Myocyte (in vitro differentiated cells): ENCODE measurements at regions not wholly inside any gene's neighbourhood (a gene's known extent, or its start where the extent isn't known, plus 50 kb on each side); places are given as distances from the start of the nearest gene placed in this dataset.
"Not testable (repeated sequence)": the region's sequence is repeated elsewhere in the genome, so short reads cannot be mapped to it uniquely, and the experiment has no call there.

Experiments
- DNase-seq: peaks from one replicate; pipeline ENCODE4 v3.0.0-alpha.2; 2012; ENCODE audit warnings: low read depth

DNA sequence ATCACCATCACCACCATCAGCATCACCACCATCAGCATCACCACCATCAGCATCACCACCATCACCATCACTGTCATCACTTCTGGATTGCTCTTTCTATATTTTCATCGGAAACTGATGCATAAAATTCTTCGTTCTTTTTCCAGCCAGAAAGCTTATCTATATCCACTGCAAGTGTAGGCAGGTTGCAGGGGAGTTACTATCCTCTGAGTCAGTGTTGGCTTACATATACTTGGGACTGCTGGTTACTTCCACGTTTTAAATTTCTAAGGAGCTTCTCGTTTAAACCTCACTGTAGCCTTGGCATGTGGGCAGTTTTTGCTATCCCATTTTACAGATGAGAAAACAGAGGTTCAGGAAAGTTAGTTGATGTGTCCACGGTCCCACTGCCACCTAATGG, 66.1 kb downstream of the FOXL3 start:
- no peak for DNase-seq

DNA sequence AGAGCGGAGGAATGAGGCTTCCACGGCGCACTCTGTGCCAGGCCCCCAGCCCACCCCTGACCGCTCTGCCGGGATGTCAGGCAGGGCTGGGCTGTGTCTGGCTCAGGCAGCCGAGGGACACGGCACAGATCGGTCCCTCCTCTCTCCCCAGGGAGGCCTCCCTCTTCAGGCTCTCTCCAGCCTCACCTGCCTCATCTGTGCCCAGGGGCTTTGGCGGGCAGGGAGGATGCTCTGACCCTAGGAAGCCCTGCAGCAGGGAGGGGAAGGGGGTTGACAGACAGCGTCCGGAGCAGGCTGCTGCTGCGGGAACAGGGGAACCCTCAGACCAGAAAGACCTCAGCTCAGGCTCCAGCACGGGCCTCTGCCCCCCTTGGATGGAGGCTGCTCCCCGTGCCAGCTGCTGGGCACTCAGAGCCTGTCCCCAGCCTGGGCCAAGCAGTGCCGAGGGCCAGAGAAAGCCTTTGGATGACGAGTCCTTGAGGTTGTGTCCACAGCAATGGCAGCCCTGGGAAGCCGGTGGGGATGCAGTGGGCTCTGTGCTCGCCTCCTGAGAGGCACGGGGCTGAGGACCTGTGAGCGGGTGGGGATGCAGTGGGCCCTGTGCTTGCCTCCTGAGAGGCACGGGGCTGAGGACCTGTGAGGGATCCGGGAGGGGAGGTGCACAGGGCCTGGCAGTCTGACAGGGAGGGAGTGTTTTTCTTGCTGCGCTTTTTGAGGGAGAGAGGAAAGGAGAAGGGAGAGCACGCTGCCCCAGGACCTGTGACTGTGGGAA, 66.9 kb downstream of the FOXL3 start:
- no peak for DNase-seq

DNA sequence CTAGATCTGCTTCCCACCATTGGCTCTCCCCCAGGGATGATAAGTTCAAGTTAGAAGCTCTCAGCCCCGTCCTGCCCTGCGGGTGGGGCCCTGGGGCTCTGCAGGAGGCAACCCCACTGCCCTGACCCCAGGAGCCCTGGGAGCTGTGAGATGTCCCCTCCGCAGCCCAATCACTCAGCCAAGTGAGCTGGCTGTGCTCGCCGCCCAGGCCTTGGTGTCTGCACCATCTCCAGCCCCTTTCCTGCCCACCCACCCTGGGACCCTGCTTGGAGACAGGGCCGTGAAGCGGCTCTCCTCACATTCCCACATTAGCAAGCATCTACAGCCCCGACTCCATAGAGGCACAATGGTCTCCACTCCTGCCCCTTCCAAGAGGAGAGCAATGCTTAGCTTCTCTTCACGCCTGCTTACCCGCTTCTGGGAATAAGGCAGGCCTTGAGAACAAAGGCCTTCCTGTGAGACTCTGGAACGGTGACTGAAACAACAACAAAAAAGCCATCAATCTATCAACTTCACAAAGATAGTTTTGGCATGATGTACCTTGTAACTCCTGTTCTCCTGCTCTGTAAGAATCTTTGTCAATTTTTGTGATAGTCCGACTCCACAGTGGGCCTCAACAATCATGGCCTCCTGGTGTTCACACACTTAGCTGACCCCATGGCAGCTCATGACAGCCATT, 67.7 kb downstream of the FOXL3 start:
- DNase-seq, result no peak

DNA sequence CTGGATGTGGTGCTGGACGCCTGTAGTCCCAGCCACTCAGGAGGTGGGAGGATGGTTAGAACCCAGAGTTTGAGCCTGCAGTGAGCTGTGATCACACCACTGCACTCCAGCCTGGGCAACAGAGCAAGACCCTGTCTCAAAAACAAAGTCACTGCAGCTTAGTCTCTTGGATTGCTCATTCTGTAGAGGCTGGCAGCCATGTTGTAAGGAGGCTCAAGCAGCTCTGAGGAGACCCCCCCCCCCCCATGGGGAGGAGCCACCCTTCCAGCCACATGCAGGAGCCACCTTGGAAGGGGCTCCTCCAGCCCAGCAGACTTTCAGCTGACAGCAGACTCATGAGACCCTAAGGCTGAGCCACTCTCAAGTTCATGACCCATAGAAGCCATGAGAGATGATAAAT, 68.4 kb downstream of the FOXL3 start:
- DNase-seq, result no peak

DNA sequence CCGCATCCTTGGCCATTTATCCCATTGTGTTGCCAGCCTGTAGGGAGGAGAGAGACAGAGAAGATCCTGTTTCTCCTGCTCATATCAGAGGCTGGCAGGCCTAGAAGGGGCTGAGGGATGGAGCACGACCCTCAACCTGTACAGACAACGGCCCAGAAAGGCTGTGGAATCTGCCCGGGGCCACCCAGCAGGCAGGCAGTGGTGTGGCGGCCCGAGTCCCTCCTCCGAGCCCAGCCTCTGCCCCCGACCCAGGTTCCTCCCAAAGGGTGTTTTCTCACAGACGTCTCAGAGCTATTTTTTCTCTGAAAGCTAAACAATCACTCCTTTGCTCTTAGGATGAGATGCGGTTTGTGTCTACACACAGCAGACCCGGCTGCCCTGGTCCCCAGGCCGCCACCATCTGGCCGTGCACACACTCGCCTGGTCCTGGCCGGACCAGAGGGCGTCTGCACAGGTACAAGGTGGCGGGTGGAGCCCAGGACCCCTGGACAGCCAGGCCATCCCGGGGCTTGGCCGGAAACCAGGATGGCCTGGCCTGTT, 69.3 kb downstream of the FOXL3 start:
- DNase-seq, result no peak

DNA sequence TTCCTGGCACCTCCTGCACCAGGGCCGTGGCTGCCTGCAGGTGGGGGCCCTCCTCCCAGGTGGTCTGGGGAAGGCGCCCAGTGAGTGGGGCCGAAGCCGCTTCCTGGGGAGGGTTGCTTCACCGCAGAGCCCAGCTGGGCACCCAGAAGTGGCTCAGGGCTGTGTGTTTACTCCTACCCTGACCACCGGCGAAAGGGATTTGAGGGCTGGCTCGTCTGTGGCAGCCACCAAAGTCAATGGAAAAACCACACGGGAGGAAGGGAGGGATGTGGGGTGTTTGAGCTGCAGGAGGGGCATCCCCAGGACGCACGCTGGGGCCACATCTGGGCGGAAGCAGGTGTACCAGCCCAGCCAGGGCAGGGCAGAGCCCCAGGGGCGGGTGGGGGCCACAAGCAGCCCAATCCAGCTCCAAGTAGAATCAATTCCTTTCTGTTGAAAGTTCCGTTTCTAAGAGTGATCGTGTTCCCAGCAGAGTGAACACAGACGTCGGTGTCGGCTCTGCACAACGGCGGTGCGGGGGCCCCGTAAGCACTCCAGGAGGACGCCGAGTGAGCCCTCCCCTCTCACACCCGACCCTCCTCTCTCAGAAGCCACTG, 69.9 kb downstream of the FOXL3 start:
- DNase-seq, result no peak

DNA sequence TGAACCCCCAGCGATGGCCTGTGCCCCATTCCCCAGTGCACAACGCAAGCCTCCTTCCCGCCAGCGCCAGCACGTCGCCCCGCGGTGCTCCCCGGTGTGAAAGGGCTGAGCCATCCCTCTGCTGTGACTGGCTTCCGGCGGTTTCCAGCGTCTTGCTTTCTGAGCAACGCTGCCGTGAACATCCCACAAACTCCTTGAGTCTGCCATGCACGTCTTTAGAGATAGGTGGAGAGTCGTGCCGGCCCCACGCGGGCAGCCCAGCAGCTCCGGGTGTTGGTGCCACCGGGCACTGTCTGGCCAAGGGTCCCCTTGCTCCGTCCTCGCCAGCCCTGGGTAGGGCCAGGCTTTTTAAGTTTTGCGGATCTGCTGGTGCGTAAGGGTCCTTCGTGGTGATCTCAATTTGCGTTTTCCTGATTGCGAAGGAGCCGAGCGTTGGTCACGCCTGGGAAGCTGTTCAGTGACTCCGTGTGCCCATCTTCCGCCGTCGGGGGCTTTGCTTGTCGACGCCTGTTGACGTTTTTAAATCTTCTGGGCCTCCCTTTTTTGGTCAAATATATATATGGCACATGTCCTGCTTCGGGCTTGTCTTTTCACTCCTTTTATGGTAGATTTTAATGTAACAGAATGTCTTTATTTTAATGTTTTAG, 70.6 kb downstream of the FOXL3 start:
- no peak for DNase-seq

DNA sequence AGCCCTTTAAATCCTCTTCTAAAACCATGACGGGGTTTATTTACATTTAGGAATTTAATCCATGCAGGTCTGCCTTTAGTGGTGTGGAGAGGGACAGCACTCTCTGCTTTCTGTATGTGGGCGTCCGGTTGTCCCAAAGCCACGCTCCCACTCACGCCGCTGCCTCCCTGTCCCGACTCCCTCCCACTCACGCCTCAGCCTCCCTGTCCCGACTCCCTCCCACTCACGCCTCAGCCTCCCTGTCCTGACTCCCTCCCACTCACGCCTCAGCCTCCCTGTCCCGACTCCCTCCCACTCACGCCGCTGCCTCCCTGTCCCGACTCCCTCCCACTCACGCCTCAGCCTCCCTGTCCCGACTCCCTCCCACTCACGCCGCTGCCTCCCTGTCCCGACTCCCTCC, 71.2 kb downstream of the FOXL3 start:
- not testable (repeated sequence) for DNase-seq

DNA sequence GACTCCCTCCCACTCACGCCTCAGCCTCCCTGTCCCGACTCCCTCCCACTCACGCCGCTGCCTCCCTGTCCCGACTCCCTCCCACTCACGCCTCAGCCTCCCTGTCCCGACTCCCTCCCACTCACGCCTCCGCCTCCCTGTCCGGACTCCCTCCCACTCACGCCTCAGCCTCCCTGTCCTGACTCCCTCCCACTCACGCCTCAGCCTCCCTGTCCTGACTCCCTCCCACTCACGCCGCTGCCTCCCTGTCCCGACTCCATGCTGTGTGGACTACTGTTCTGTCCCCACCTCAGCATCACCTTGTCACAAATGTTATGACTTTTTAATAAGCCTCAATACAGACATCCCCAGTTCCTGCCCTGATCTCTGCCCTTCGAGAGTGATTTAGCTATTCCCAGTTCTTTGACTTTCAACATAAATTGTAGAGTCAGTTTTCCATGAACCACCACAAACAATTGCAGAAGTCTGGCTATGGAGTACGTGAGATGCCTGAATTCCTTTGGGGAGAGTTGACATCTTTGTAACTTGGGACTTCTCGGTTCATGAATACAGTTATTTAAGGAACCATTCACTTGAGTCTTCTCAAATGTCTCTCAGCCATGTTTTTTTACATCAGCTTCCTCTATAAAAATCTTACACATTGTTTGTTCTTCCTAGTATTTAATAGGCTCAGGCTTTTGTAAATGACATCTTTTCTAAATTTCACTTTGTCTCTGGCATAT, 71.9 kb downstream of the FOXL3 start:
- DNase-seq, result no peak

DNA sequence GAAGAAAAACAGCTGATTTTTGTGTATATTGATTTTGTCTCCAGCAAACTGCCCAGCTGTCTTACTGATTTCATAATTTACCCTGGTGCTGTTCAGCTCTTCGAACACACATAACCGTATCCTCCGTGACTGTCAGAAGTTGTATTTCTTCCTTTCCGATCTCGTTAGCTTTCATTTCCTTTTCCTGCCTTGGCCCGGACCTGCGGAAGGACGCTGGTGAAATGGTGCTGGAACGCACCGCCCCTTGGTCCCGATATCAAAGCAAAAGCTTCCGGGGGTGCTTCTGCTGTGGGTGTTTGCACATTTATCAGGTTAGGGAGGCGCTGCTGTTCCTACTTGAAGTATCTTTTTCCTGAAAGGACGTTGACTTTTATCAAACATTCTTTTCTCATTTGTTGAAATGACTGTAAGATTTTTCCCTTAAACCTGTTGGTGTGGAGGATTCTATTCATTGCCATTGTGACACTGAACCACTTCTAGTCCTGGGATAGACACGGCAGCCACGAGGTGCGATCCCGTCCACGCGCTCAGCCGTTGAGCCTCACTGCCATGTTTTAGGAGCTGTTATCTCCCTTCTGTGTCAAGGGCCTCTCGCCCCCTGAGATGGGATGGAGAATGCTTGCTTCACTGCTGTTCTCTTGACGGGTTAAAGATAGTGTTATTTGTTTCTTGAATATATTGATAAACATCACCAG, 72.6 kb downstream of the FOXL3 start:
- no peak for DNase-seq

DNA sequence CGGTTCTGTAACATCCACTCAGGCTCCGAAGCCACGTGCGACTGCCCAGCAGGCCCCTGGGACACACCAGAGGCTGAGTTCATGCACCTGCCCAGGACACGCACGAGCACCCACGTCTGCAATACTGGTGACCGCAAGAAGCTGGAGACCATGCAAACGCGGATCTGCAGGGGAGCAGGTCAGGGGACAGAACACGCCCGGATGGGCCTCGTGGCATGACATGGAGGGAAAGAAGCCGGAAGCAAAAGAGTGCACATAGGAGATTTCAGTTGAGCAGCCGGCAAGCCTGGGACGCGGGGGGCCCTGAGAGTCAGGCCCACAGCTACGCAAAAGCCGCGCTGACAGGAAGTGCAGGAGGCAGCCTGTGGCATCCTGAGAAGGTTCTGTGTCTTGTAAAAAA, 73.7 kb downstream of the FOXL3 start:
- DNase-seq, result no peak

DNA sequence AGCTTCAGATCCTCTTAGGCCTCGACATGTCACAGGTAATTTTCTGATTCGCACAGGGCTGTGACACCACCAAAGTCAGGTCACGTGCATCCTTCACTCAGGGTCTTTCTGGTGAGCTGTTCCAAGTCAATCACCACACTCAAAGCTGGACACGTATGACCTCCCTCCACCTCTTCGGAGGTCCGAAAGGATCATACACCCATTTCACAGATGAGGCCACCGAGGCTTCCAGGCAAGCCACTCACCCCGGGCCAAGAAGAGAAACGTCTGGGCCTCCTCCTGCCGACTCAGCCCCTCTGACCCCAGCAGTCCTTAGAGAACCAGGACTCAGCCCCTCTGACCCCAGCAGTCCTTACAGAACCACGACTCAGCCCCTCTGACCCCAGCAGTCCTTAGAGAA, 74.6 kb downstream of the FOXL3 start:
- no peak for DNase-seq

DNA sequence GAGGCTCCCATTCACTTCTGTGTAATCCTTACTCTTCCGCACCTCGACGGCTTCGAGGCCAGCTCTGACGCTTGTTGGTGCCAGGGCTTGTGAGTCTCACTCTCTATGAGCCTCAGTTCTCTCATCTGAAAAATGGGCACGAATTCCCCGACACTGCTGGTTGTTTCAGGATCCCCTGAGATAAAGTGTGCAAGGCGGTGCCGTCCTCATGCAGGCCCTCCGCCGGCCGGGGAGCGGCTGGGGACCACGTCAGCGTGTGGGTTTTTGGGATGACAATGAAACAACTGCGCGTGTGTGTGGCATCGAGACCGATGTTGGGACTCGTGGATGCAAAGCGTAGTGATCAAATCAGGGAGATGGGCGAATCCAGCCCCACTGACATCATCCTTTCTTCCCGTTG, 75.6 kb downstream of the FOXL3 start:
- no peak for DNase-seq

DNA sequence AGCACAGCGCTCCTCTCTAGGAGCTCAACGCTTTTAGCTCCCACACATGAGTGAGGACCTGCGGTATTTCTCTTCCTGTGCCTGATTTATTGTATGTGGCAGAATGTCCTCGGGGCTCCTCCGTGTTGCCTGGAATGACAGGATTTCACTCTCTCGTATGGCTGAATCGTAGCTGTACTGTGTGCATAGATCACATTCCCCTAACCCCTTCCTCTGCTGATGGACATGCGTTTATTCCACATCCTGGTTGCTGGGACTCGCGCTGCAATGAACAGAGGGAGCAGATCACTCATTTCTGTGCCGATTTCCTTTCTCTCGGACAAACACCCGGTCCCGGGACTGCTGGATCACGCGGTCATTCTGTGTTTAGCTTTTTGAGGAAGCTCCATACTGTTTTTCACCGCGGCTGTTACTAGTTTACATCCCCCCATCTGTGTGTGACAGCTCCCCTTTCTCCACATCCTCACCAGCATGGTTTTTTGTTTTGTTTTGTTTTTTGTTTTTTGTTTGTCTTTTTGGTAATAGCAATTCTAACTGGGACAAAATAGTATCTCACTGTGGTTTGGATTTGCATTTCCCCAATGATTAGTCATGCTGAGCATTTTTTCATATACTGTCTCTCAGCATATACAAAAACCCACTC, 76.3 kb downstream of the FOXL3 start:
- DNase-seq, result no peak

DNA sequence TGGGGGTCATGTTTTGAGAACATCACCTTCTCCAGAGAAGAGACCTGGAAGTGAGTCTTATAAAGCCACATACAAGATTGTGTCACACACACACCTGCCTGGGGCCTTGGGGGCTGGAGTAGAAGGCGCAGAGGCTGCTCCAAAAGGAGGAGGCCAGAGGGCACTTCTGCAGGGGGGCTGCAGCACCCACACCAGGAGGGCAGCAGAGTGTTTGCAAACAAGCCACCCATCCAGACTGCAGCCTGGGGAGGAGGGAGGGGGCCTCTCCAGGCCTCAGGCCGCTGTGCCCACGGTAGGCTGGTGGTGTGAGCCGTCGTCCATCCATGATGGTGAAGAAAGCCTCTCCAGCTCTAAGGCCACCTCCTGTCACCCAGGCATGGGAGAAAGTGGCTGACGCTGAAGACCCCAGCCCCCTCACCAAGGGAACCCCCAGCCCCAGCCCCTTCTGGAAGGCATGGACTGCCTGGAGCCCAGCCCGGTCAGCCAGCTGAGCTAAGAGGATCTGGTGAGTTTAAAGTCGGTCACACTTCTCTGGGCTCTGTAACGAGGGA, 77.5 kb downstream of the FOXL3 start:
- no peak for DNase-seq

DNA sequence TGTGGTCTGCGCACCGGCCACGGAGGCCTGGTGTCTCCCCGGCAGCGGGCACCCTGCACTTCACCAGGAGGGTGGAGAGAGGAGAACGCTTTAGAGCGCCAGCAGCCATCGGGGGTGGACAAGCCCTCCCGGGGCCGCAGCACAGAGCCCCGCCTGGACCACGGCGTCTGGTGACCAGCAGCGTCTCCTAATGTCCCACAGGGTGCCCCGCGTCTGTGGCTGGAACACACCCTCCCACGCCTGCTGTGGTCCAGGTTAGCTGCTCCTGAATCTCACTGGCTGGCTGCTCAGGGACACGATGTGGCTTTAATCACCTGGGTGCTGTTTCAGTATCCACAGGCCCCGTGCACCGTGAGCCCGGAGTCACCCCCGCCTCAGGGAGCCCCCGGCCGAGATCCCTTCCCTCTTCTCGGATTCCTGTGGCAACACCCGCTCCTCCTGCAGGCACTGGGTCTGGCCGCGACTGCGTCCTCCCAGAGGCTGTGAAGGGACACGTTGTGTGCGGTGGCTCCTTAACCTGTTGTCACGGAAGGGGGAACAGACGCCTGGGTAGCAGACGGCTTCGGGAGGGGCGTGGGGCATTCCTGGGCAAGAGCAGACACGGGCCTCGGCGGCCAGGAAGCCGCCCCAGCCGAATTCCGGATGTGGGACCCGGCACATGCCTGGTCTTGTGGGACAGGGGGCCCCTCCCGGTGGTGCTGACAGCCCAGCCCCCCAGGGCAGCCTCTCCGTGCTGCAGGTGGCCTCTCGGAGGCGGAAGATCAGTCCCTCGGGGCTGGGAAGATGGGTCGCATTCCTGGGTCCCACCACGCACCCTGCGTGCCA, 78.9 kb downstream of the FOXL3 start:
- DNase-seq, result no peak

DNA sequence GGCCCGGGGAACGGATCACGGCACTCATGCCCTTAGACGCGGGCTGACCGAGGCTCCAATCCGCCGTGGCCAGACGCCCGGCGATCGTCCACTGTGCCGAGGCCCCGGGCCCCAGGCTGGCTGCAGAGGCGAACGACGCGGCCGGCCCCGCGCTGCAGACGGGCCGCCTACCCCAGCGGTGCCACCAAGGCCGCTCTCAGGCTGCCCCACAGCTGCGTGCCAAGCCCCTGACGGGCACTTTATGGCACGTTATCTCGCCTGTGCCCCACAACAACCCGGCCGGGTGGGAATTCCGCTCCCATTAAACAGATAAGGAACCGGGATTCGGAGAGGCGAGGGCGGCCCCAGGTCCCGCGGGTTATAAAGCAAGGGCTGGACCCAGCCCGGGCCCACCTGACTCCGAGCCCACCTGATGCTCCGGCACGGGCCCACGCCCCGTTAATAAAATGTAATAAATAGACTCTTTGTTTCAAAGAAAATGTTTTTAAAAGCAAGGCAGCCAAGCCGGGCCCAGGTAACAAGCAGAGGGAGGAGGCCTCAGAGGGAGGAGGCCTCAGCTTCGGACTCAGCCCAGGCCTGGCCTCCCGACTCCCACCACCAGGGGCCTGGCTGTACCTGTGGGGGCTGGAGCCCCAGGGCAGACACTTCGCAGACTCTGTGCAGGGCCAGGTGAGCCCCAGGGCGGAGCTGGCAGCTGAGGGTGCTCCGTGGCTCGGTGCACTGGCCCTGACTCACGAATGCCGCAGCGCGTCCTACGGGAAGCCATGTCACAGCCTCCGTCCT, 79.7 kb downstream of the FOXL3 start:
- no peak for DNase-seq

DNA sequence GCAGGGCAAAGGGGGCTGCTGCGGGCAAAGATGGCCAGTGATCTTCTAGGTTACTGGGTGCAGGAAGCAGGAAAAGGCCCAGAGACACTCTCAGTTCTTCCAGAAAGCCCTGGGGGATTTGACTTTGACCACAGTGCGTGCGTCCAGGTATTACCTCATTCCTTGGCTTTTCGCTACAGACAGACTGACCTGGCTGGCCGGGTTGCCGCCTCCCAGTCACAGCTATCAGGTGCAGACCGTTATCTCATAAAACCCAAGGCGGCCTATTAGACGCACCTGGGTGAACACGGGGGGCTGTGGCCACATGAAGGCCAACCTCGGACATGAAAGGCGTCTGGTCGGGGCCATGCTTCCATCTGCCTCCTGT, 80.3 kb downstream of the FOXL3 start:
- no peak for DNase-seq
